D721Med (cell line): ENCODE measurements at regions not wholly inside any gene's neighbourhood (a gene's known extent, or its start where the extent isn't known, plus 50 kb on each side); places are given as distances from the start of the nearest gene placed in this dataset.
"Not testable (repeated sequence)": the region's sequence is repeated elsewhere in the genome, so short reads cannot be mapped to it uniquely, and the experiment has no call there.

Experiments
- DNase-seq: peaks from one replicate; pipeline ENCODE4 v3.0.0; 2011; ENCODE audit warnings: low spot score; ENCODE audit not compliant: insufficient read length
- FAIRE-seq: peaks from 2 replicates; lab custom pipeline; 2011; peaks lifted over from hg19 to GRCh38; lab: Jason Lieb, UNC
- TF ChIP-seq, protein P1 (sequence below): IDR thresholded peaks from 2 replicates; pipeline ENCODE4 v1.5.1; 2012; ENCODE audit warnings: mild to moderate bottlenecking, control low read depth; ENCODE audit not compliant: insufficient read depth; ENCODE audit errors: missing control alignments

- FAIRE-seq (no peak), DNase-seq (no peak)
- TF ChIP-seq, protein P1, sequence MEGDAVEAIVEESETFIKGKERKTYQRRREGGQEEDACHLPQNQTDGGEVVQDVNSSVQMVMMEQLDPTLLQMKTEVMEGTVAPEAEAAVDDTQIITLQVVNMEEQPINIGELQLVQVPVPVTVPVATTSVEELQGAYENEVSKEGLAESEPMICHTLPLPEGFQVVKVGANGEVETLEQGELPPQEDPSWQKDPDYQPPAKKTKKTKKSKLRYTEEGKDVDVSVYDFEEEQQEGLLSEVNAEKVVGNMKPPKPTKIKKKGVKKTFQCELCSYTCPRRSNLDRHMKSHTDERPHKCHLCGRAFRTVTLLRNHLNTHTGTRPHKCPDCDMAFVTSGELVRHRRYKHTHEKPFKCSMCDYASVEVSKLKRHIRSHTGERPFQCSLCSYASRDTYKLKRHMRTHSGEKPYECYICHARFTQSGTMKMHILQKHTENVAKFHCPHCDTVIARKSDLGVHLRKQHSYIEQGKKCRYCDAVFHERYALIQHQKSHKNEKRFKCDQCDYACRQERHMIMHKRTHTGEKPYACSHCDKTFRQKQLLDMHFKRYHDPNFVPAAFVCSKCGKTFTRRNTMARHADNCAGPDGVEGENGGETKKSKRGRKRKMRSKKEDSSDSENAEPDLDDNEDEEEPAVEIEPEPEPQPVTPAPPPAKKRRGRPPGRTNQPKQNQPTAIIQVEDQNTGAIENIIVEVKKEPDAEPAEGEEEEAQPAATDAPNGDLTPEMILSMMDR = no peak
Observed at GRCh38 chr5:167857321-167857720, 434.1 kb upstream of the WWC1 start.

GRCh38 chr5:167858186-167858855 is 433.1 kb upstream of the WWC1 start:
- not testable (repeated sequence) for FAIRE-seq, DNase-seq

DNA sequence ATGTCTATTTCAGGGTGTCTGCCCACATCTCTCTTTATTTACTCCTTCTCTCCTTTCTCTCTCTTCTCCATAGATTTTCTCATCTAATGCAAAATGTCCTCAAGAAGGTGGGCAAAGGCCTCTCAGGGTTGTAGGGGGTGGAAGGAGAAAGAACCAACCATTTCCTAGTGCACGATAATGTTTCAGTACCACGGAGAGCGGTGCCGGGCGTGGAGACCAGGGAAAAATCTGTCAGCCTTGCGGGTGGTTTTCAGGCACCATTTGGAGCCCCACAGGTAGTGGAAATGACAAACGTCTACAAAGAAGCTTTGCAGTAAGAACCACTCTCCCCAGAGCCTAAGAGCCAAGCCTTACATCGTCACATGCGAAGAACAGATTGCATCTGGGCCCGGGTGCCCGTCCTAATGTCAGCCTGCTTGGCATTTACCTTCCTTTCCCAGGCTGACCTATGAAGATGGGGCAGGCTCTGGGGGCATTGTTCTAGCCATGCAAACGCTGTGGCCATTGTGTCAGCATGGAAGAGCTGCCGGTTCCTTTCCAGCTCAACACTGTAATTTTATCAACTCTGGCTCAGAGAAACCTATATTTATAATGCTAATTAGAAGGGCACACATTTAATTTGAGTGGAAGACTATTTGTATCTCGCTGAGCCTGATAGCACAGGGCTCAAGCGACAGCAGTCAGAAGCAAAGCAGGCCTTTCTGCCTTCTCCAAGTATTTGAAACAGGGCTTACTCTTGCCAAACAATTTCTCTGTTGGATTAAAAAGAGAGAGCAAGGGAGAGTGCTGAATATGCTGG is 430.1 kb upstream of the WWC1 start:
- TF ChIP-seq, protein P1 = no peak
- FAIRE-seq (no peak), DNase-seq (no peak)

GRCh38 chr5:167861928-167862426 is 429.5 kb upstream of the WWC1 start:
- TF ChIP-seq, protein P1 = no peak
- DNase-seq (no peak), FAIRE-seq (no peak)

- TF ChIP-seq, protein P1 = no peak
- FAIRE-seq (no peak), DNase-seq (no peak)
Observed at GRCh38 chr5:167863883-167864282, 427.6 kb upstream of the WWC1 start.

DNA sequence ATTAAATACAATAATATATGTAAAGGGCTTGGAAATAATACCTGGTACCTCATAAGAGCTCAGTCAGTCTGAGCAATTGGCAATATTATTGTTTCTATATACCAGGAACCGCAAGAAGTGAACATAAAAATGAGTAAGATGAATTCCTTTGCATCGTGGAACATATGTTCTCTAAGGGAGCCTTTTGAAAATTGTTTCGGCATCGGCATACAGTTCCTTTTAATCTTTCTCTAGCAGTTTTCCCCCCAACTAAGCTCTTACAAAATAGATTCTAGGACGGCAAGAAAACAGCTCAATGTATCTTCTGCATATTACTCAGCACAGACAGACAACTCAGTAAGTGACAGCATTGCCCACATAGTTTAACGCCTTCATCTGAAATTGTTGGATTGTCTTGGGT is 426.6 kb upstream of the WWC1 start:
- DNase-seq (no peak), FAIRE-seq (no peak)
- TF ChIP-seq, protein P1 = no peak

DNA sequence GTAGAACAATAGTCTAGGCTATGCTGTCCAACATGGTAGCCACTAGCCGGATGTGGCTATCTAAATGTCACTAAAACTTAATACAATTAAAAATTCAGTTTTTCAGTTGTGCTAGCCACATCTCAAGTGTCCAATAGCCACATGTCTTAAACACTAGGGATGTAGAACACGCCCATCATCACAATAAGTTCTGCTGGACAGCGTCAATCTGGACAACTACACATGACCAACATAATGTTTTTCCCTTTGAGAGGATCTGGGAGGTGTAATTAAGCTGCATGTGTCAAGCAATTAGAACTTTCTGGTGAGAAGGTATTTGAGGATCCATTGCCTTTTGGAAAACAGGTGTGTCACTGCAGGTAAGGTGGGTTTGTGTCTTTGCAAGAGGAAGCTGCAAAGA is 424.6 kb upstream of the WWC1 start:
- TF ChIP-seq, protein P1 = no peak
- DNase-seq = no peak
- FAIRE-seq = no peak
